Forelimb muscle (tissue), 1 donor: ENCODE measurements at regions not wholly inside any gene's neighbourhood (a gene's known extent, or its start where the extent isn't known, plus 50 kb on each side); places are given as distances from the start of the nearest gene placed in this dataset.

Experiments
- DNase-seq: peaks from one replicate; pipeline ENCODE4 v3.0.0-alpha.2; 2013; ENCODE audit warnings: low read depth

DNA sequence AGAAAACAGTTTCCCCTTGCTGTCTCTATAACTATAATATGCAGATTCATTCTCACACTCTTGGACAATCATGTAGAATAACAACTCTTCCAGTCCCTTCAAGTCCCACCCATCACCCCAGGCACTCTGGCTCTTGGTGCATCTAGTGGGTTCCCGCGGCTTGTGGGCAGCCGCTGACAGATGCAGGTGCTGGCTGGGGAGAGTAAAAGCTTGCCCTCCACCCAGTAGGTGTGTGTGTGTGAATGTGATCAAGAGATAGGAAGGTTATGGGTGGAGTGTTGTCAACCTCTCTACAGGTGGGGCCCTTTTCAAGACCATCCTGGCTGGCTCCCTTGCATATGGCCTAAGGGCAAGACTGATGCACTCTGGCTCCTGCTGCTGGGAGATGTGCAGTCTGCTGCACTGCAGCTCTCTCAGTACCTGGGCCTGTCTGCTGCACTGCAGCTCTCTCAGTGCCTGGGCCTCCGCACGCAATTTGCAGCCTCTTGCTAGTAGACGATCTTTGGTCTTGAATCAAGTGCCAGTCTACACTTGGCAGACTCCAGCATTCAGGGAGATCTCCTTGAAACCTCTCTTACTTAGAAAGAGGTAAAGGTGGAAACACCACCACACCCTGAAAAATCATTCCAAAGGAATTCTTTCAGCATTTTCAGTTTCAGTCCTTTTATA is 189.7 kb upstream of the GDNF start:
- DNase-seq: no peak

DNA sequence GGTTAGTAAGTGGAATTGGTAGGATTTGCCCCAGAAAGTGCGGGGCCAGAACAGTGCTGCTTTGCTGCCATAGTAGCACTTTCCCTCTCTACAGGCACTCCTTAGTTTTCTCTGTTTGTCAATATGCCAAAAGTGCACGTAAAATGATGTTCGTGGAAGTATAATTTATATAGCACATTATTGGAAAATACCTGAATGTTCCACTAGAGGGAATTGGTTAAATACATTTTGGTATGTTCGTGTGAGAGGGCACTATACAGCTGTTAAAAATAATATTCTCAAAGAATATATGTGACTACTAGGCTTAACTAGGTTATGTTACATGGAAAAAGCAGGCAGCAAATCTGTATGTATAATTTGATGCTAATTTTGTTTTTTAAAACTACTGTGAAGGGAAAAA is 184.0 kb upstream of the GDNF start:
- DNase-seq: no peak

DNA sequence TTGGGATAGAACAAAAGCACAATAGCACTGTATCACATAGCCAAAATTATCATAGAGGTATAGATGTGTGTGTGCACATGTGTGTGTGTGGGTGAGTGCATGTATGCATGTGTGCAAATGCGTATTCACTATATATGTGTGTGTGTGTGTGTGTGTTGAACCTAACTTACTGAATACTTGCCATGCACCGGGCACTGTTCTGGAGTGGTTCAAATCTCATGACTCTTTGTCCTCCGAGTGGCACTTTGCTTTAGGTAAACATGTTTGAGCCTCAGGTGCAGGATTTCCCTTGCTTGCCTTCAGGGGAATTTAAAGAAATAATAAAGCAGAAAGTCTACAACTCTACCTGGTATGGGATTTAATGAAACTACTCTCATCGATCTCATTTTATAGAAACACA is 183.5 kb upstream of the GDNF start:
- DNase-seq: no peak

DNA sequence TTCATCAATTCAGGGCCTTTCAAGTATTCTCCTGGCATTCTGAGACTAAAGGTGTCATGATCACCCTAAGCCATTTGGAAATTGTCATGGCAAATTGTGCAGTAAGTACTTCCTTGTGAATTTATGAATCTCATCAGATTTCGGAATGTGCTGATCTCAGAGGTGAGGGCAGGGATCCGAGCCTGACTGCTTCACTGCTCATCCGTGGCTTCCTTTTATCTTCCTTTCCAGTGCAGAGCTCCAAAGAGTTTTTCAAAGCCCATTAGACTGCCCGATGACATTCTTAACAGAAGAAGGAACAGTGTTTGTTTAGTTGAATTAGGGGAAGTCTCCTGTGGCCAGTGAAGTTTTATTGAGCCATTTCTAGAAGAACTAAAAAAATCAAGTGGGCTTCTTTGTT is 182.8 kb upstream of the GDNF start:
- DNase-seq: no peak

DNA sequence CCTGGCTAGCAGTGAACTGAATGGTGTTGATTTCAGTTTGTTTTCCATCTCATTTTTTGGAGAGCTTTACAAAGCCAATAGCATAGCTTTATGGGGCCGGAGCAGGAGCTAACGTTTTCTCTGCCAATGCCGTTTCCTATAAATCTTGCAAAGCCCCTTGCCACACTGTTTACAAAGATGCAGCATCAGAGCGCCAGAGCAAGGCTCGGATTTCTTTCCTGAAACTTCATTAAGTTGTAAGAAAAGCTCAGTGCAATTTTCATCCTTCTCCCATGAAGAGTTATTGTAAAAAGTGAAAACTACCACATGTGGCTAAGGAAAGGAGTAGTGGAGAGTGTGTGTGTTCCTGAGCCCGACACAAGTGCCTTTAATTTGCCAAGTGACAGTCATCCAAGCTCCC is 178.2 kb upstream of the GDNF start:
- no peak for DNase-seq

DNA sequence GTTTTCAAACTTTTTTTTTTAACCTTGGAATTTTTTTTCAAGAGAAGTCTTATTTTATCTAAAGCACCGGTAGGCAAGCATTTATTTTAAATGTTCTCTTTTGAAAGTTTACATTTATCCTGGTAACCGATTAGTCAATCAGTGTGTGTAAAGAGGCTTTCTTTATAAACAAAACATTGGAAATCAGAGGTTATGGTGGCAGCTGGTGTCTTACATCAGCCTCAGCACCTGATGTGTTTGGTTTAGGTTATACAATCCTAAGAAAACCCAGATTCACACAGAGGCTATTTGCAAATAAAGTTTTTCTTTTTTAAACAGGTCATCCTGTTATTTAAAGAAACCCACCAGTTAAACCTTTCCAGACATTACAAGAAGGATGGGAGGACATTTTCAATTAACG is 173.3 kb upstream of the GDNF start:
- no peak for DNase-seq

DNA sequence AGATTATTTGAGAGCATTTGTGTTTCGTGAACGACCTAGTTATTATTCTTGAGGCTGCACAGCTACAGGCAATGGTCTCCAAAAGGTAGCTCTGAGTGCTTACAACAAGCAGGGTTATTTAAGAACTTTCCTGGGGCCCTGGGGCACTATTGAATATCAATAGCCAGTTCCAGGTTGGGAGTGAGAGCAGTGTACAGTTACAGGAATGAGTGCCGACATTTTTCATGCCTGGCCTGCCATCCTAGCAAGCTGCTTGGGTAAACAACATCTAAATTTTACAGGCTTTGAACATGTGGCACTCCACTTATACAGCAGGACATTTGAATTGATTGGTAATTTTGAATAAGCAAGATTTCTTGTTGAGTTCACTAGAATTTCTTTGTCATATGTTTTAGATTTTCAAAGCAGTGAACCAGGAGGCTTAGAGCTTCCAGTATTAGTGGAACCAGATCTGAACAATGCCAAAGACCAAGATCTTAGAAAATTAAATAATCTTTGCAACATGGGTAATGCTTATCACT is 171.9 kb upstream of the GDNF start:
- DNase-seq: no peak

DNA sequence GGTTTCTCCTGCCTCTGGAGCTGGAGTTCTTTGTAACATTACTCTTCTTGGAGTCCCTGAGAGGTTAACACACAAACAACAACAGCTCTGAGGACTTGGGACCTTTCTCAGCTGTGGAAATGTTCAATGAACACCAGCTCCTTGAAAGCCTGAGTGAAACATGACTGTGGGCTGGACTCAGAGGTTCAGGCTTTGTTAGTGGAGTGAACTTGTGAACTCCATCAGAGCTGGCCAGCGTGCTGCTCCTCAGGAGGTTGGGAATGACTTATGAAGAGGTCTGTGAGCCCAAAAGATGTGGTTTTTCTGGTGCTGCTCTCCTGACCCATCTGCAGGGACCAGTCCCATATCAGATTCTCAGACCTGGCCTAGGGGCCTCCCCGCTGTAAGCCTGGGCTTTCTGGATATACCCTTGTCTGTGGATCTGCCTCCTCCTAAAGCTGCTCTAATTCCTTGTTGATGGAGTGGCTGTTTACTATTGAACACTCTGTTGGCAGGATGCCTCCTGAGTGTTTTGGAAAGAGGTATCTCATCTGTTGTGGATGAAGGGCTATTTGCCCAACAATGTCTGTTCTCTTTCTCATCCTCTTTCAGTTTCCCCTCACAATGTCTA is 170.0 kb upstream of the GDNF start:
- no peak for DNase-seq

DNA sequence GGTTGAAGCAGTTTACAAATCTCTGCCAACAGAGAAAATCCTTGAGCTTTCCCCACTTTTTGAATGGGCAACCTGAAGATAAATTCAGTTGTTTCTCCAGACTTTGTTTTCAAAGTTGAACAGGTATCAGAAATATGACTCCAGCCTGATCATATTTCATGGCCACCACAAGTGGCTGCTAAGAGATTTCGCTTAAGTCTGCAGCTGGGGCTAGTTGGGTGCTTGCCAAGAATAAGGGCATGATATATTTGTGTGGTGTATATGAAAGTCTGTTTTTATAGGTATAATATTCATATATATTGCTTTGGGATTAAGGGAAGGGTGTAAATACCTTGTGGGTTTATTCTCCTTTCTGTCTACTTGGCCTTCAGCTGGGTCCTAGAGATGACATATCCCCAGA is 168.4 kb upstream of the GDNF start:
- DNase-seq: no peak

DNA sequence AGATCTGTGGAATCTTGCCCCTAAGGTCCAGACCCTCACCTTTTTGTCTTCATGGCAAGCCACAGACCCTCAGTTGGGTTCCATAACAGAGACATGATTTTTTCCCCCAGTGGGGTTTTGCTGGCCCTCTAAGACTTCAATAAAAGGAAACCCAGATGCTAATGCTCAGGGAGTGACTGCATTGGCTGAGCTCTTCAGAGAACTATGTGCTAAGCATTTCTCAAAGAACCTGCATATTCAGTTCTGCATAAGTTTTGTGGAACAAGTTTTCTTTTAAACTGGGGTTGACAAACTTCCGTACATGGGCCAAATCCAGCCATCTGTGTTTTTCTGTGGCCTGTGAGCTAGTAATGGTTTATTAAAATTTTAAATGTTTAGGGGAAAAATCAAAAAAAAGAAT is 159.8 kb upstream of the GDNF start:
- no peak for DNase-seq

DNA sequence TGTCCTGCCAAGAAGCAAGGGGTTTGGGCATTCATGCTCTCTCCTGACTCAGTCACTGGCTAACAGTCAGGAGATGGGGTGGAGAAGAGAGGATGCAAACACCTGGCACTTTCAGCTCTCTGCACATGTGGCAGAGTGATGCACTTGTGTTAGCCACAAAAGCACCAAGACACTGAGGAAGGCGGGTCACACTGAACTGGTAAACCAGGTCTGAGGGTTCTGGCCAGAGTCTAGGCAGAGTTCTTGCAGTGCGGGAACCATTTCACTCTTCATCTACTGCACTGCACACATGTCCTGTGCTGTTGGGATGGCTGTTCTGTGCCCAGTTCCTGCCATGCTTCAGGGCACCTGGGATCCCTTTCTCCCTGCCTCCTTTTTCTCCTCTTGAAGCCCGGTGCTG is 157.1 kb upstream of the GDNF start:
- no peak for DNase-seq

DNA sequence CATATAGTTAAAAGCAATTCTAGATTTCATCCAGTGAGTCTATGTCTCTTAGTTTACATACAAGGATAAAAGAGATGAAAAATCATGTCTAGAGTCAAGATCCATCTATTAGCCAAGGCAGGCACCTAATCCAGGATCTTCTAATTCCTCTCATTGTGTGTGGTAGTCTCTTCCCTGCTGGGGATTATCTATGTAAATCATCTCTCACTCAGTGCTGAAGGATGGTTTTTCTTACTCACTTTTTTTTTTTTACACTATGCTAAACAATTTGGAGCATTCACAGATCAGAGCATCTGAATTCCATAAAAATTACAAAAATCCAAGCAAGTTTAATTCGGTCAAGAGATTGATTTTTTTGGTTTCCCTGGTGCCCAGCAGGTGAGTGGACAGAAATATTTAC is 154.9 kb upstream of the GDNF start:
- no peak for DNase-seq

DNA sequence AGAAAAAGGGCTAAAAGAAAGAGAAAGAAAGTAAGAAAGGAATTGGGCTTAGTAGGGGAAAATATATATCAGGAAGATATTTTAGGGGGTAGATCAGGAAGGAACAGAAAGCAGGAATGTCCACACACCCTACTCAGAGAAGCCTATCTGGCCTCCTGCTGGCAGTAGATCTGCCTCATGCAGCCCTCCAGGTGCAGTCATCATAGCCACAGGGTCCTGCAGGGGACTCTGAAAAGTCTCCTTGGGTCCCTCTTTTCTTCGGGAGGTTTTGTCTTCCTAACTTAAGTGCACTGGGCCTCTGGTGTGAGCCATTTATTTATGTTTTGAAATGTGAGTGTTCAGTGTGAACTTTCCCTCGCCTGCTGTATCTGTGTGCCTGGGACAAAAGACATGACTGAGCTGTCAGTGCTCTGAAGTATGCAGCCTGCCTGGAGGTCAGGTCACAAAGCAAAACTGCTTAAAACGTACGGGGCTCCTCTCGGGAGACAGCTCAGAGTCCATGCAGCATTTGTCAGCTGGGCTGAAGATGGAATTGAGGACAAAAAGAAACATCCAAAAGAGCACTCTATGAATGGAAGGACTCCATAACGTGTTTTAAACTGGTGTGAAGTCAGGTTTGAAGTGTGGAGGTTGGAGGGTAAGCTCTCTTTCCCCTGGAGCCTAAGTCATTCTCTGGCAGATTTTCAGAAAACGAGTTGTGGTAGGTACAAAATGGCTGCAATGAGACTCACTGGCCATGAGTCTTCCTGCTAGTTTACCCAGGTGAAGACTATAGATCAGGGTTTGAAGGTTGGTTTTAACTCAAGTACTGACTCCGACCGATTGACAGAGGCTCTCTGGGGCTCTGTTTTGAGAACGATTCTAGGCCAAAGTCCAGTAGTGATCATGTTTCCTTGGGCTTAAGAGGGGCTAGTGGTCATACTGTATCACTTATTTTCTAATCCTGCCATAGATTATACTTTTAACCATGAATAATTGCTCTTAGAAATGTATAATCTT is 151.8 kb upstream of the GDNF start:
- DNase-seq: no peak

DNA sequence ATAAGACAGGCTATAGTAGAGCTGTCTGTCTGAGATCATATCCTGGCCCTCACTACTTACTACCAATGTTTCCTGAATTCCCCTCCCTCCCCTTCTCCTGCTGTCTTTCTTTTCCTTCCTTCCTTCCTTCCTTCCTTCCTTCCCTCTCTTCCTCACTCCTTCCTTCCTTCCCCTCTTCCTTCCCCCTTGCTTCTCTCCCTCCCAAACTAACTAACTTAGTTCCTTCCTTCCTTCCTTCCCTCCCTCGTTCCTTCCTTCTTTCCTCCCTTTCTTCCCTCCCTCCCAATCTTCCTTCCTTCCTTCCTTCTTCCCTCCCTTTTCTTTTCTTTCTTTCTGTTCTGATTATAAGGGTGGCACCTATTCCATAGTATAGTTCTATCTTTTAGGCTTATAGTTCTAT is 150.0 kb upstream of the GDNF start:
- DNase-seq: no peak

DNA sequence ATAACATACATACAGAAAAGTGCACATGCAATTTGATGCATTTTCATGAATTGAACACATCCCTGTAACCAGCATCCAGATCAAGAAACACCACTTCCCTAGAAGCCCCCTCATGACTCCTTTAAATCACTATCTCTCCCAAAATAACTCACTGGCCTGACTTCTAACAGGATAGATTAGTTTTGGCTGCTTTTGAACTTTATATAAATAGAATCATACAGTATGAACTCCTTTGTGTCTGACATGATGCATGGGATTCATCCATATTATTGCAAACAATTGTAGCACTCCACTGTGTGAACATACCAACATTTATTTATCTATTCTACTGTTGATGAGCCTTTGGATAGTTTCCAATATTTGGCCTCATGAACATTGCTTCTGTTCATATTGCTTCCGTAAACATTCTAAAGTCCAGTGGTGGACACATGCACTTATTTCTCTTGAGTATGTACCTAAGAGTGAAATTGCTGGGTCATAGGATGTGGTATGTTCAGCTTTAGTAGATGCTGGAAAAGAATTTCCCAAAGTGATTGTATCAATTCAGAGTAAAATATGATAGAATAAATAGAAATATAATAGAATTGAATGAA is 148.7 kb upstream of the GDNF start:
- DNase-seq: no peak

DNA sequence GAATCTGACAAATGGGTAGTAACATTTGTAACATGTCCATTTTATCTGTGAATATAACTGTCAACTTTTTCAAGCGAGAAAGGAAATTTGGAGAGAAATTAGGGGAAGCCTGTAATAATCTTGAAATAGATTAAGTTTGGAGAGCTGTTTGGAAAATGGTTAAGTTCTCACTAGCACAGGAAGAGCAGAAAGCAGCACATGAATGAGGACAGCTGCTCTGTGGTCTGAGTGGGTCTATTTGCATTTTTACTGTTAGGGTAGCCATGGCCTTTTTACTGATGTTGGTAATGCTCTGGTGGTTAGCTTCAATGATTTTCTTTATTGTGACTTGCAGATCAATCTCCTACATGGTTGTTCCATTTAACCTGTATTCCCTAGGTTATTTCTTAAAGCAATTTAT is 144.5 kb upstream of the GDNF start:
- DNase-seq: no peak

DNA sequence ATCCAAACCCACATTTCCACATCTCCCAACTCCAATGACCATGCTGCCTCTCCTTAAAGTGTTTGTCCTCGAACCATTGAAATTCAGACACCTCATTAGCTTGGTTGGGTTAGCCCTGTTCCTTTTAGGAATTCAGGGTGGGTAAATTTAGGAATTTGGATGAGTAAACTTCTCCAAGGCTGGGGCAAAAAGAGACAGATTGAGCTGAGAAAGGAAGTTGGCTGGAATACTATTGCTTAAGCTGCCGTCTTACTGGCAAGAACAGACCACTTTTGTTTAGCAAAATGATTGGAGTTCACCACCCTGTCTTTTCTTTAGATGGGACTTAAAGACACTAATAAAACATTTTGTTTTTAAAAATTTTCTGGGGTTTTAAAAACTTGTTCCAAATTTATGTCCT is 143.6 kb upstream of the GDNF start:
- DNase-seq: no peak

DNA sequence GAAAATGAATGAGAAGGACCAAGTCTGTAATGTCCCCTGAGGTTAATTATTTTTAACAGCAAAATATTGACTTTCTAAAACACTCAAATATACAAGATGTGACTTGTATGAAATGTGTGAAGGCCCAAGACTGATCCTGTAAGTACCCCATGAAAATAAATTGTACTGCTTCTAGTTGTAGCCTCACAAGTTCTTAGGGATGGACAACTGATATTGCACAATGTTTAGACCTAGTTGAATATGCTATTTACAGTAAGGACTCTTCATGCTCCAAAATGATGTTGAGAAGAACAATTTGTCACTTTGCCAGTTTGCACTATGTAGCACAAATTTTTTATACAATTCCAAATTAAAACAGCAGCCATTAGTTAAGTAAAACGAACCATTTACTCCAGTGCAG is 139.7 kb upstream of the GDNF start:
- DNase-seq: no peak

DNA sequence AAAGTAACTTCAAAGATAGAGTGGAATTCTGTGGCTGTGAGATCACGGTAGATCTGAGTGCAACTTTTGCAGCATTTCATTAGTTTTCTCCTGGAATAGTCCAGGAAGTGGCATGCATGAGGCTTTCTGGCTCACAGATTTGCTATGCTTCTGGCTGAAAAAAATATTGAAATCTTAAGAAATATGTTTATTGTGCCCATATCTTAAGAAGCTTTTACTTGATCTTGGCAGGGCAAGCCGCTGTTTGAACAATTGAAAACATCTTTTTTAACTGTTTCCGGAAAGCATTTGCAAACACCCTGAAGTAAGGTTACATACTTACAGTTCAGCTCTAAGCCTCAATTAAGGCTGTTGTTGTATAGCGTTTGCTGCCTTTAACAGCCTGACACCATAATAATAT is 135.7 kb upstream of the GDNF start:
- no peak for DNase-seq

DNA sequence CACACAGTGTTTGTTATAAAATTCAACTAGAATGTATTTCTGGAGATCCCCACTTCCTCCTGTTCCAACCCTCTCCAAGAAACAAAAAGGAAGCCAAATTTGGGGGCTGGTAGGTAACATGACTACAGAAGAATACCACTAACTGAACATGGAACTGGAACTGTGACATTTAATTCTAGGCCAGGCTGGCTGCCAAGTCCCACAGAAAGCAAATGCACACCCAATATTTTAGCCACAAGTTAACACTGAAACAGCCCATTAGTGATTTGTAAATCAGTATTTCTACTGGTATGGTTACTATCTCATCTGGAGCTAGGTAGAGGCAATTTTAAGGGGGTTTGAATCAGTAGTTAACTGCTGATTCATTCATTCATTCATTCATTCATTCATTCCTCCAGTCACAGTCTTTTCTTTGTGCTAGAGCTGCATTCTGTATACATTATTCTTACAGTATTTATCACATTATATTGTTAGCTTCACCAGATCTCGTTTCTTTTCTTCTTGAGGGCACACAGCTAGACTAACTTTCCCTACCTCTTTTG is 131.7 kb upstream of the GDNF start:
- DNase-seq: no peak

DNA sequence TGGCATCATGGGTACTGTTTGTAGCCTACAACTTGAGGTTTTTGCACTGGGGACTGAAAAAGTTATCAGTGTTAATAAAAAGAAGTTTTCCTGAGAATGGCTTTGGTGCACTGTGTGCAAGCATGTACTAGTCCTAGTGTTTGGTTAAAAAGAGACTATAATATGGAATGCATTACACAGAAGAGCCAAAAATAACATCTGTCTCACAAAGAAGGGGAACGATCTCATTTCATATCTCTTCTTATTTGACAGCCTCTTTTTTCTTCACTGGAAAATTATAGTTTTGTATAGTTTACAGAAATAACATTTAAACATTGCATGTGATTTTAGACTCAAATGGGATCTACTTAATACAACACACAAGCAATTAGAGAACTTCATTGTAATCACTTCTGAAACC is 127.0 kb upstream of the GDNF start:
- DNase-seq: peak; percentile 11

DNA sequence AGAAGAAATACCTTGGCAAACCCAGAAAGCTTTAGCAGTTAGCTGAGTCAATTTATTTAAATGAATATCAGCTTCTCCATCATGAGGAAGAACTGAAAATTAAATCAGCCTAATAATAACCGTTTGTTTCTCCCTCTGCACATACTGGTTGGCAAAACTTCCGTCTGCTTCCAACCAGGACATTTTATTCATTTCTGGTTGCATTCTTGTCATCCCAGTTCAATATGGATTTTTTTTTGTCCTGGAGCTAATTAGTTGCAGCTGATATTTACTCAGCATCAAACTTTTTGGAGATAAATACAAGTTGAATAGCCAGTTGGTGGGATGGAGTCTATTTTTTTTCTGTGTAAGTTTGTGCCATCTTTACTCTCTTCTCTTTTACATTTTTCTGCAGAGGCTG is 126.5 kb upstream of the GDNF start:
- no peak for DNase-seq
